GM12864 (cell line): ENCODE measurements at regions not wholly inside any gene's neighbourhood (a gene's known extent, or its start where the extent isn't known, plus 50 kb on each side); places are given as distances from the start of the nearest gene placed in this dataset.

Experiments
- DNase-seq: peaks from one replicate; pipeline ENCODE4 v3.0.0-alpha.2; 2011; ENCODE audit warnings: low read depth
- H3K4me3 ChIP-seq: 2 replicates; pipeline ENCODE4 v1.5.1; 2011; ENCODE audit warnings: mild to moderate bottlenecking, low read depth, low read length, control low read depth
- TF ChIP-seq, protein P1 (sequence below): IDR thresholded peaks from 2 replicates; pipeline ENCODE4 v1.5.1; 2011; ENCODE audit warnings: low read depth, mild to moderate bottlenecking, moderate library complexity, low read length, control low read depth, inconsistent platforms; ENCODE audit errors: missing control alignments

- no peak overlapping the region for H3K4me3 ChIP-seq
- TF ChIP-seq, protein P1, sequence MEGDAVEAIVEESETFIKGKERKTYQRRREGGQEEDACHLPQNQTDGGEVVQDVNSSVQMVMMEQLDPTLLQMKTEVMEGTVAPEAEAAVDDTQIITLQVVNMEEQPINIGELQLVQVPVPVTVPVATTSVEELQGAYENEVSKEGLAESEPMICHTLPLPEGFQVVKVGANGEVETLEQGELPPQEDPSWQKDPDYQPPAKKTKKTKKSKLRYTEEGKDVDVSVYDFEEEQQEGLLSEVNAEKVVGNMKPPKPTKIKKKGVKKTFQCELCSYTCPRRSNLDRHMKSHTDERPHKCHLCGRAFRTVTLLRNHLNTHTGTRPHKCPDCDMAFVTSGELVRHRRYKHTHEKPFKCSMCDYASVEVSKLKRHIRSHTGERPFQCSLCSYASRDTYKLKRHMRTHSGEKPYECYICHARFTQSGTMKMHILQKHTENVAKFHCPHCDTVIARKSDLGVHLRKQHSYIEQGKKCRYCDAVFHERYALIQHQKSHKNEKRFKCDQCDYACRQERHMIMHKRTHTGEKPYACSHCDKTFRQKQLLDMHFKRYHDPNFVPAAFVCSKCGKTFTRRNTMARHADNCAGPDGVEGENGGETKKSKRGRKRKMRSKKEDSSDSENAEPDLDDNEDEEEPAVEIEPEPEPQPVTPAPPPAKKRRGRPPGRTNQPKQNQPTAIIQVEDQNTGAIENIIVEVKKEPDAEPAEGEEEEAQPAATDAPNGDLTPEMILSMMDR, result peak; percentile 70
- peak; percentile 13 for DNase-seq
These were observed 376.3 kb downstream of the CNTNAP4 start for GRCh38 chr16:76653390-76654026.

DNA sequence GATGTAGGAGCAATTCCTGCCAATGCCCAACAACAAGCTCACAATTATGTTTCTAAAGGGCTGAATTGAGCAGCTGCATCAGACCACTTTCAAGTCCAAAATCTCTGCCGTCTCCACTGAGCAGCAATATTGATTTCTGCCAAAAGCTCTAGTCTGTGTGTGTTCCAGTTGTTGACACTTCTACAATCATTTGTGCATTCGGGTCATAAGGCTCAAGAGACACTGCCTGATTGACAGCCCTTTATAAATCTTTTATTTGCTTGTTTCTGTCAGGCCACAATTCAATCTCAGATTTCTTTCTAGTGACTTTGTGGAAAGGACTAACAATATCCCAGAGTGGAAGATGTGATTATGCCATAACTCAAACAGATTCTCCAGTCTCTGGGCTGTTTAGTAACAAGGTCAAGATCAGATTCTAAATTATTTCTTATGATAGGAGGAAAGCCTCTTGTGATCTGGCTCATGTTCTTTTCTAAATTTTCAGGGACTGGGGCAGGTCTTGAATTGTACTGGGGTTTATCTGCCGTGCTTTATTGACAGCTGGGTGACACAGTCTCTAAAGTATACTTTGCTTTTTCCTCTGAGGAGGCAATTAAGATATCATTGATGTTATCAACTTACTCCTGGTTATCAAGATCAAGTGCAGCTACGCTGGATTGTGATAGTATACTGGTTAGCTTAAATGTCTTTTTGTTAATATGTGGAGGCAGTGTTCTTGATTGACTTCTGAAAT lies 377.1 kb downstream of the CNTNAP4 start:
- no peak for DNase-seq
- TF ChIP-seq, protein P1, result no peak
- no peak overlapping the region for H3K4me3 ChIP-seq

DNA sequence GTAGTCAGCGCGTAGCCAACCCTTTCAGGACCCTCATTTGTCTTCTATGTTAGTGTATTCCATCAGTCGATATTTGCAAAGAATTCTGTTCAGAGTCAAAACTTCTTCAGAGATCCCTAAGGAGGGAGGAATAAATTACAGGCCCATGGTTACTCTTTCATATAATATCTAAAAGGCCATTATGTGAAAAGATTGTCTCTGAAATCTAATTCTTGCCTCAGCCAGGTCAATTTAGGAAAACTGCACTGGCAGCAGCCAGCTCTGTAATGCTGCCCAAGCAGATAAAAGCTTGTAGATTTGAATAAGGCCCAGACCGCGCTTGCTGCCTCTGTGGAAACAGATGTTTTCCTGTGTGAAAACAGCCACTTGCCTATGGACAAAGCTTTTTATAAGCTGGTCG lies 379.8 kb downstream of the CNTNAP4 start:
- DNase-seq, result no peak
- TF ChIP-seq, protein P1, result no peak
- no peak overlapping the region for H3K4me3 ChIP-seq

DNA sequence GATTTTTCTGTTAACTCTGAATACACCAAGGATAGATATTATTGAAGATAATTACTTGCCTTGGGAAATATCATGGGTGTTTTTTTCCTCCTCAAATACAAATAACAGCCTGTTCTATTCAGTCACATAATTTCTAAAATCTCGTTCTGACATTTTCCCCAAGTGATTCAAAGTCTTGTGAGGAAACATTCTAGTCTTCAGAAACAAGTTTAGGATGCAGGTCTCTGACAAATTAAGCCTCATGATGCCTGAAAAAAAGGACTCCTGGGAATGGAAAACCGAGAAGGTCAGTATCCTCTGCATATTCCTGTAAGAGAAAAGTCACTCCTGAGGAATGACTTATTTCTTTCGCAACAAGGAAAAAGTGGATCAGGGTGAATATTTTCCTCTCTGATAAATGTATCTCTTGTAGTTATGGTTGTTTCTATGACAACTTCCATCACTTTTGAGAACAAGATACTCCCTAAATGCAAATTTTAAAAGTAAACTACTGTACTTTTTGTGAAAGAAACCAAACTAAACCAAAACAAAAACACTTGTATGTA lies 384.6 kb downstream of the CNTNAP4 start:
- no peak for DNase-seq
- TF ChIP-seq, protein P1, result no peak
- H3K4me3 ChIP-seq, result no peak overlapping the region

GRCh38 chr16:76665571-76666275 lies 388.5 kb downstream of the CNTNAP4 start:
- TF ChIP-seq, protein P1, result no peak
- no peak for DNase-seq
- no peak overlapping the region for H3K4me3 ChIP-seq

- DNase-seq, result no peak
These were observed 391.1 kb downstream of the CNTNAP4 start for GRCh38 chr16:76668207-76668725.

More at GRCh38 chr16:76668207-76668725, 391.1 kb downstream of the CNTNAP4 start:
- TF ChIP-seq, protein P1, result no peak
- no peak overlapping the region for H3K4me3 ChIP-seq
